ENCODE measurements at regions not wholly inside any gene's neighbourhood (a gene's known extent, or its start where the extent isn't known, plus 50 kb on each side); places are given as distances from the start of the nearest gene placed in this dataset.

DNA sequence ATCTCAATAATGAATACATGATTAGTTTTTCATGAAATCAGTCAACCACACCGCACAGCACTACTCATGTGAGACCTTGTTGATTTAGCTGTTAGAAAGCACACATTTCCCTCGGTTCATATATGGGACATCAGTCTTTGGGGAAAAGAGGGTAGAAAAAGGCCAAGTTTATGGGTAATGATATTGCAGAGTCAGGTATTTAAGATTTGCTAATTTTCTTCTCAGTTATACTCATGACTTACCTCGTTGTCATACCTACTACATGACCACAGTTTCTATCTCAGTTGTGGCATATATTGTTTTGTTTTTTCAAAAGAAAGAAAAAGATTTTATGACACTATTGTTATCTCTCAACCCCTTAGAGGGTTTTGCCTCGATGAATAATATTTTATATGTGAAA, 165.6 kb downstream of the POU4F1 start:
- H3K36me3 ChIP-seq (ENCODE audit: insufficient read depth, low read length): no peaks in the 10 kb centered on the region

DNA sequence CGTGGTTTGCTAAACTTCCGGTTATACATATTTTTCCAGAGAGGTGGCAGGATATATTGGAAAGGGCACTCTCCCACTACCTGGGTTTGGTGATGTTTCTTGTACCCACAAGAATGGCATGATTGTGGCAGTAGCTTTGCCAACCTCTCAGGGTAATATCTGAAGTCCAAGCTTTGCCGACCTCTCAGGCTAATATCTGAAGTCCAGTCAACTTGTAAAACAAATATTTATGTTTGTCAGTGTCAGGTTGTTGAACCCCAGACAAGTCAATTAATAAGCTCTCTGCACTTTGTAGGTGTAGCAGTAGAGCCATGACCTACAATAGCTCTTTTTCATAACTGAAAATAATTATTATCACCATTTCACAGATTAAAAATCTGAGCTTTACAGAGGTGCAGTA, 167.0 kb downstream of the POU4F1 start:
- Histone ChIP-seq H3K9ac (ENCODE audit: low read length) (no peak overlapping the region), H3K4me3 (ENCODE audit: low read length) (no peak overlapping the region), H3K4me1 (ENCODE audit: low read length) (no peaks in the 10 kb centered on the region), H3K27me3 (ENCODE audit: low read length) (no peaks in the 10 kb centered on the region), H3K79me2 (ENCODE audit: low read length) (no peaks in the 10 kb centered on the region), H3K36me3 (ENCODE audit: insufficient read depth, low read length) (no peaks in the 10 kb centered on the region), H3K9me2 (replicated peaks; ENCODE audit: insufficient read depth, low read length) (no peaks in the 10 kb centered on the region), H3K9me3 (ENCODE audit: low read length) (no peaks in the 10 kb centered on the region), H2AFZ (ENCODE audit: low read length) (no peak overlapping the region), H4K20me1 (ENCODE audit: insufficient read depth, low read depth, low read length) (no peaks in the 10 kb centered on the region), H3K27ac (ENCODE audit: low read length) (no peak overlapping the region), H3K4me2 (ENCODE audit: low read depth, low read length, poor library complexity, severe bottlenecking) (no peak overlapping the region)
- DNase-seq: no peak

More for the DNA sequence above, 165.6 kb downstream of the POU4F1 start:
- Histone ChIP-seq H3K4me2 (ENCODE audit: low read depth, low read length, poor library complexity, severe bottlenecking) (no peak overlapping the region), H3K9ac (ENCODE audit: low read length) (no peak overlapping the region), H3K4me3 (ENCODE audit: low read length) (no peak overlapping the region), H3K9me3 (ENCODE audit: low read length) (no peaks in the 10 kb centered on the region), H3K27ac (ENCODE audit: low read length) (no peak overlapping the region), H3K27me3 (ENCODE audit: low read length) (no peaks in the 10 kb centered on the region), H3K79me2 (ENCODE audit: low read length) (no peaks in the 10 kb centered on the region), H4K20me1 (ENCODE audit: insufficient read depth, low read depth, low read length) (no peaks in the 10 kb centered on the region), H3K4me1 (ENCODE audit: low read length) (no peaks in the 10 kb centered on the region), H3K9me2 (replicated peaks; ENCODE audit: insufficient read depth, low read length) (no peaks in the 10 kb centered on the region), H2AFZ (ENCODE audit: low read length) (no peak overlapping the region)
- DNase-seq: no peak

DNA sequence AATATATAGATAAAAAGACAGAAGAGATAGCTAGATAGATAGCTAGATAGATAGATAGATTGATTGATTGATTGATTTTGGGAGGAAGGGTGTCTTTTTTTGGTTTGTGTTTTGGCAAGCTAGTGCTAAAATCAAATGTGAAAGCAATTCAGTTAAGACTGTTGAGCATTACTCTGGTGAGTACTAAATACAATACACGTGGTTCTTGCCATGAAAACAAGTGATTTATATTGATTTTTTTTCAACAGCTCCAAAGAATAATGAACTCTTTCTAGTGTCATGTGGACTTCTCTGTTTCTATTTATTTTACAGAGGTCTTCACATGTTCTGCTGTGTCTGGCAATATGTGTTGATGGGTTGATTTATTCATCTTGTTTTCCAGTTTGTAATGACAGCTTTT, 172.0 kb downstream of the POU4F1 start:
- no peaks in the 10 kb centered on the region for H3K27me3 ChIP-seq (ENCODE audit: low read length)
- H3K27ac ChIP-seq (ENCODE audit: low read length): no peak overlapping the region
- H3K4me1 ChIP-seq (ENCODE audit: low read length): no peaks in the 10 kb centered on the region
- no peaks in the 10 kb centered on the region for H3K9me2 ChIP-seq (replicated peaks; ENCODE audit: insufficient read depth, low read length)
- no peak overlapping the region for H2AFZ ChIP-seq (ENCODE audit: low read length)
- H3K79me2 ChIP-seq (ENCODE audit: low read length): no peaks in the 10 kb centered on the region
- H3K9ac ChIP-seq (ENCODE audit: low read length): no peak overlapping the region
- H3K9me3 ChIP-seq (ENCODE audit: low read length): no peaks in the 10 kb centered on the region
- H3K4me2 ChIP-seq (ENCODE audit: low read depth, low read length, poor library complexity, severe bottlenecking): no peak overlapping the region
- no peaks in the 10 kb centered on the region for H4K20me1 ChIP-seq (ENCODE audit: insufficient read depth, low read depth, low read length)
- DNase-seq: no peak
- H3K36me3 ChIP-seq (ENCODE audit: insufficient read depth, low read length): no peaks in the 10 kb centered on the region
- no peak overlapping the region for H3K4me3 ChIP-seq (ENCODE audit: low read length)

- DNase-seq: no peak
- H3K27me3 ChIP-seq (ENCODE audit: low read length): no peaks in the 10 kb centered on the region
- no peaks in the 10 kb centered on the region for H3K79me2 ChIP-seq (ENCODE audit: low read length)
- H3K27ac ChIP-seq (ENCODE audit: low read length): no peak overlapping the region
- H2AFZ ChIP-seq (ENCODE audit: low read length): no peak overlapping the region
- H3K9ac ChIP-seq (ENCODE audit: low read length): no peak overlapping the region
- H3K9me3 ChIP-seq (ENCODE audit: low read length): no peaks in the 10 kb centered on the region
- H3K4me1 ChIP-seq (ENCODE audit: low read length): no peaks in the 10 kb centered on the region
- H3K4me3 ChIP-seq (ENCODE audit: low read length): no peak overlapping the region
- no peaks in the 10 kb centered on the region for H4K20me1 ChIP-seq (ENCODE audit: insufficient read depth, low read depth, low read length)
- no peaks in the 10 kb centered on the region for H3K36me3 ChIP-seq (ENCODE audit: insufficient read depth, low read length)
- H3K9me2 ChIP-seq (replicated peaks; ENCODE audit: insufficient read depth, low read length): no peaks in the 10 kb centered on the region
- H3K4me2 ChIP-seq (ENCODE audit: low read depth, low read length, poor library complexity, severe bottlenecking): no peak overlapping the region
Observed at GRCh38 chr13:78430811-78431210, 172.5 kb downstream of the POU4F1 start.

DNA sequence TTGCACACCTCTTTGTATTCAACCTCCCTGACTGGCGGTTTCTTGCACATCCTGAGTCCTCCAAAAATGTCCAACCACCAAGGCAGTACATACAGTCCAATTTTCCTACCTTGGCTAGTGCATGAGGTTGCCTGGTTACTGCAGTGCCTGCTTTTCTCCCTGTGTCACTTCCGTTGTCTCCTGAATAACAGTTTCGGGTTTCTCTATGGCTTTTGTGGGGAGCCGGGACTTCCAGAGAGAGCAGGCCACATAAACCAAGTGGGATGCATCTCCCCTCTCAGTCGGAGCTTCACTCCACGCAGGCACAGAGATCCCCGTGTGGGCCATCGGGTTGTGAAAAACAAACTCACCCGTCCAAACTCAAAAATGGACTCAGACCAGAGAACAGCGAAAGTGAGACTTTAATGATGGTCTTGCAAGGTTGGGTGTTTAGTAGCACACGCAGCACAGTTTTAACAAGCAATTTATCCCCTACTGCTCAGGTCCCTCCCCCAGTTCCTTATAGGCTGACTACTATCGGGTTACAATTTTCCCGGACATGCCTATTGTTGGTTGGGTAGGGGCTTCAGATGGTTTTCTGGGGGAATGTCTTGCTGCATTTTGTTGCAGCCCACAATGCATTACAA, 173.1 kb downstream of the POU4F1 start:
- no peaks in the 10 kb centered on the region for H3K9me2 ChIP-seq (replicated peaks; ENCODE audit: insufficient read depth, low read length)
- H3K4me2 ChIP-seq (ENCODE audit: low read depth, low read length, poor library complexity, severe bottlenecking): no peak overlapping the region
- no peaks in the 10 kb centered on the region for H3K79me2 ChIP-seq (ENCODE audit: low read length)
- no peak overlapping the region for H2AFZ ChIP-seq (ENCODE audit: low read length)
- H3K27me3 ChIP-seq (ENCODE audit: low read length): no peaks in the 10 kb centered on the region
- no peak overlapping the region for H3K27ac ChIP-seq (ENCODE audit: low read length)
- no peaks in the 10 kb centered on the region for H3K9me3 ChIP-seq (ENCODE audit: low read length)
- H3K36me3 ChIP-seq (ENCODE audit: insufficient read depth, low read length): no peaks in the 10 kb centered on the region
- H3K4me1 ChIP-seq (ENCODE audit: low read length): no peaks in the 10 kb centered on the region
- no peak overlapping the region for H3K9ac ChIP-seq (ENCODE audit: low read length)
- H3K4me3 ChIP-seq (ENCODE audit: low read length): no peak overlapping the region
- no peaks in the 10 kb centered on the region for H4K20me1 ChIP-seq (ENCODE audit: insufficient read depth, low read depth, low read length)
- DNase-seq: no peak

GRCh38 chr13:78428646-78429045, 174.7 kb downstream of the POU4F1 start:
- no peak overlapping the region for H3K4me2 ChIP-seq (ENCODE audit: low read depth, low read length, poor library complexity, severe bottlenecking)
- H3K9me2 ChIP-seq (replicated peaks; ENCODE audit: insufficient read depth, low read length): no peaks in the 10 kb centered on the region
- H3K4me1 ChIP-seq (ENCODE audit: low read length): no peaks in the 10 kb centered on the region
- no peaks in the 10 kb centered on the region for H4K20me1 ChIP-seq (ENCODE audit: insufficient read depth, low read depth, low read length)
- H3K4me3 ChIP-seq (ENCODE audit: low read length): no peak overlapping the region
- no peaks in the 10 kb centered on the region for H3K36me3 ChIP-seq (ENCODE audit: insufficient read depth, low read length)
- no peak overlapping the region for H3K9ac ChIP-seq (ENCODE audit: low read length)
- no peaks in the 10 kb centered on the region for H3K27me3 ChIP-seq (ENCODE audit: low read length)
- DNase-seq: no peak
- no peak overlapping the region for H2AFZ ChIP-seq (ENCODE audit: low read length)
- H3K9me3 ChIP-seq (ENCODE audit: low read length): no peaks in the 10 kb centered on the region
- no peak overlapping the region for H3K27ac ChIP-seq (ENCODE audit: low read length)
- no peaks in the 10 kb centered on the region for H3K79me2 ChIP-seq (ENCODE audit: low read length)

DNA sequence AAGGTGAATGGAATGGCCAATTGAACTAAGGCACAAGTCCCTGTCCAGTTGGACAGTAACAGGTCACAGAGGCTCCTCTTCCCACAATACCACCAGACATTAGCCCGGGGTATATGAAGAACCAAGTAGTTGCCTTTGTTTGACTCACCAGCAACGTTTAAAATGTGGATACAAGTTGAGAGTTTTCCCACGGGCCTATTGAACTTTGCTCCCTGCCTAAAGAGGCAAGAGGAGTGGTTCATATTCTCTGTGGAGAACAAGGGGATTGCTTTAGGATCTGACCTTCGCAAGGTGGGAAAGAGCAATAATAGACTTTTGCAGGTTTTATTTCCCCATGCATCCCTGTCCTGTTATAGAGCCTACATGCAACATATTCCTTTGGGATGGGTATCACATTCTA, 177.2 kb downstream of the POU4F1 start:
- Histone ChIP-seq H3K4me2 (ENCODE audit: low read depth, low read length, poor library complexity, severe bottlenecking) (no peak overlapping the region), H4K20me1 (ENCODE audit: insufficient read depth, low read depth, low read length) (no peaks in the 10 kb centered on the region), H3K9me2 (replicated peaks; ENCODE audit: insufficient read depth, low read length) (no peaks in the 10 kb centered on the region), H3K27me3 (ENCODE audit: low read length) (no peaks in the 10 kb centered on the region), H3K4me3 (ENCODE audit: low read length) (no peak overlapping the region), H3K27ac (ENCODE audit: low read length) (no peak overlapping the region), H3K36me3 (ENCODE audit: insufficient read depth, low read length) (no peaks in the 10 kb centered on the region), H3K9me3 (ENCODE audit: low read length) (no peaks in the 10 kb centered on the region), H3K4me1 (ENCODE audit: low read length) (no peaks in the 10 kb centered on the region), H2AFZ (ENCODE audit: low read length) (no peak overlapping the region), H3K9ac (ENCODE audit: low read length) (no peak overlapping the region), H3K79me2 (ENCODE audit: low read length) (no peaks in the 10 kb centered on the region)
- no peak for DNase-seq

GRCh38 chr13:78420814-78421213, 182.5 kb downstream of the POU4F1 start:
- Histone ChIP-seq H3K79me2 (ENCODE audit: low read length) (no peaks in the 10 kb centered on the region), H3K9me2 (replicated peaks; ENCODE audit: insufficient read depth, low read length) (no peaks in the 10 kb centered on the region), H4K20me1 (ENCODE audit: insufficient read depth, low read depth, low read length) (no peaks in the 10 kb centered on the region), H3K27me3 (ENCODE audit: low read length) (no peaks in the 10 kb centered on the region), H3K9ac (ENCODE audit: low read length) (no peak overlapping the region), H3K4me1 (ENCODE audit: low read length) (no peaks in the 10 kb centered on the region), H3K27ac (ENCODE audit: low read length) (no peak overlapping the region), H3K4me2 (ENCODE audit: low read depth, low read length, poor library complexity, severe bottlenecking) (no peak overlapping the region), H2AFZ (ENCODE audit: low read length) (no peak overlapping the region), H3K4me3 (ENCODE audit: low read length) (no peak overlapping the region), H3K36me3 (ENCODE audit: insufficient read depth, low read length) (no peaks in the 10 kb centered on the region), H3K9me3 (ENCODE audit: low read length) (no peaks in the 10 kb centered on the region)
- no peak for DNase-seq

All from Karpas-422 (cell line).